NT2/D1 (cell line): ENCODE measurements at regions not wholly inside any gene's neighbourhood (a gene's known extent, or its start where the extent isn't known, plus 50 kb on each side); places are given as distances from the start of the nearest gene placed in this dataset.

ENCODE experiments used
- SUZ12 ChIP-seq: IDR thresholded peaks from 2 replicates; pipeline ENCODE4 v1.6.1; 2011; ENCODE audit not compliant: insufficient read length, insufficient read depth; ENCODE audit errors: extremely low read depth
- YY1 ChIP-seq: IDR thresholded peaks from 2 replicates; pipeline ENCODE4 v1.6.1; 2011; ENCODE audit not compliant: insufficient read length, insufficient read depth
- ZNF274 ChIP-seq: IDR thresholded peaks from 2 replicates; pipeline ENCODE4 v1.6.1; 2011; ENCODE audit warnings: mild to moderate bottlenecking, low read depth, low read length

DNA sequence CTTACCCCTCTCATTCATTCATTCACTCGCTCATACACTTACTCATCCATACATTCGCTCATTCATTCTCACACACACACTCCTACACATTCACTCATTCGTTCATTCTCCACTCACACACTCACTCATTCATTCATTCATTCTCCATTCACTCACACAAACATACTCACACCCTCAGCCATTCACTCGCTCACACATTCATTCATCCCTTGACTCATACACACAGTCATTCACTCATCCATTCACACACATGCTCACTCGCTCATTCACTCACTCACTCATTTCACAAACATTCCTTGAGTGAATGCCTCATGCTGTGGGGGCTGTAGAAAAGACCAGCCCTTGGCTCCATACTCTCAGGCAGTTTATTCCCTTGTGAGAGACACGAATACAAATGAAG, 151.1 kb upstream of the MAMLD1 start:
- TF ChIP-seq SUZ12 (no peak), YY1 (no peak), ZNF274 (no peak)
